ENCODE measurements at regions not wholly inside any gene's neighbourhood (a gene's known extent, or its start where the extent isn't known, plus 50 kb on each side); places are given as distances from the start of the nearest gene placed in this dataset.

DNA sequence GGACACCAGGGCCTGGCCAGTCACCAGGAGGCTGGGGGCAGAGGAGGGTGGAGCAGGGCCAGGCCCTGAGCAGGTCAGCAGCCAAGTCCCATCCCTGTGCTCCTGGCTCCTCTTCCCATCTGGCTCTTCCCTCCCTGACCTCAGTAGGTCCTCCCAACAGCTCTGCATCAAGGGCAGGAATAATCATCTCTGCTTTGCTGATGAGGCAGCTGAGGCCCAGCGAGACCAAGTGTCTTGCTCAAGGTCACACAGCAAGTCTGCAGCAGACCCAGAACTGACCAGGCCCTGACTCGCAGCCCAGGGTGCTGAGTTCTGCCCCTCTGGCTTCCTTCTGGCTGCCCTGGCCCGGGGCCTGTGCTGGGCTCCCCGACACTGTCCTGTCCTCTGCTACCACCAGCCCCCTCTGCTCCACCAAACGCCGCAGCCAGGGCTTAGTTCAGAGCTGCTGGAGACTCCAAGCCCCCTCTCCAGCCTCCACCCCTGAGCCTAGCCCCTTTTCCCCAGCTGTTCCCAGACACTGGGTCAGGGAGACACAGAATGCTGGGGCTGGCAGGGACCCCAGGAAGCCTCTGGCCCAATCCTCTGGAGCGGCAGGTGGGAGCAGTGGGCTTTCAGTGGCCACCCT, 224.9 kb downstream of the PTPRU start:
- in situ Hi-C loops (cut with HindIII; ENCODE audit: low pct_unique_long_range_greater_than_20kb, low sequenced_read_pairs): no loop called here
- TF ChIP-seq JUND (IDR thresholded peaks at IDR 0.05; ENCODE audit: low read depth): no peak
- no peak for DNase-seq (ENCODE audit: low read depth in 1 of 2, low spot score in 1 of 2)

GRCh38 chr1:29460694-29461093, 224.4 kb downstream of the PTPRU start:
- no peak for DNase-seq (ENCODE audit: low read depth in 1 of 2, low spot score in 1 of 2)
- in situ Hi-C loops (cut with HindIII; ENCODE audit: low pct_unique_long_range_greater_than_20kb, low sequenced_read_pairs): no loop called here
- no peak for TF ChIP-seq JUND (IDR thresholded peaks at IDR 0.05; ENCODE audit: low read depth)

DNA sequence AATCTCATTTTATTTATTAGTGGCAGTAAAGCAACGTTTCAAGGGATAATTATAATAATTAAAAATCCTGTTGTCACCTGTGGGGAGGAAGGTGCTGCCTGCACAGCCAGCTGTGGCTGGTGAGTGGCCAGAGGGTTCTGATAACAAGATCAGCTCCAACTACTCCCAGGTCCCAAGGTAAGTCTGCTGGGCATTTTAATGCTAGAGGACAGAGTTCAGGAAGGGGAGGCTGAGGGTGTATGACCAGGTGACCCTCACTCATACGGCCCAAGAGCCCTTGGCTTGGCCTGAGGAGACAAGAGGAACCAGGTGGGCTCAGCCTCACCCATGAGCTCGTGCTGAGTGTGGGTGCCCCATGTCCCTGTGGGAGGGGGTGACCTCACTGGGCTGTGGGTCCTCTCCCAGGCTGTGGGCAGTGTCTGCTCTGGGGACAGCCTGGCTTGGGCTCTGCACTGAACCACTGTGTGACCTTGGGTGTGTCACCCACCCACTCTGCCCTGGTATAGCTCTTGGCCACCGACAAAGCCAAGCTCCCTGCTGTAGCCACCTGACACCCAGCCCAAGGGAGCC, 223.8 kb downstream of the PTPRU start:
- in situ Hi-C loops (cut with HindIII; ENCODE audit: low pct_unique_long_range_greater_than_20kb, low sequenced_read_pairs): no loop called here
- TF ChIP-seq JUND (IDR thresholded peaks at IDR 0.05; ENCODE audit: low read depth): no peak
- DNase-seq (ENCODE audit: low read depth in 1 of 2, low spot score in 1 of 2): no peak

GRCh38 chr1:29459620-29459945, 223.3 kb downstream of the PTPRU start:
- in situ Hi-C loops (cut with HindIII; ENCODE audit: low pct_unique_long_range_greater_than_20kb, low sequenced_read_pairs): no loop called here
- no peak for DNase-seq (ENCODE audit: low read depth in 1 of 2, low spot score in 1 of 2)
- TF ChIP-seq JUND (IDR thresholded peaks at IDR 0.05; ENCODE audit: low read depth): no peak

DNA sequence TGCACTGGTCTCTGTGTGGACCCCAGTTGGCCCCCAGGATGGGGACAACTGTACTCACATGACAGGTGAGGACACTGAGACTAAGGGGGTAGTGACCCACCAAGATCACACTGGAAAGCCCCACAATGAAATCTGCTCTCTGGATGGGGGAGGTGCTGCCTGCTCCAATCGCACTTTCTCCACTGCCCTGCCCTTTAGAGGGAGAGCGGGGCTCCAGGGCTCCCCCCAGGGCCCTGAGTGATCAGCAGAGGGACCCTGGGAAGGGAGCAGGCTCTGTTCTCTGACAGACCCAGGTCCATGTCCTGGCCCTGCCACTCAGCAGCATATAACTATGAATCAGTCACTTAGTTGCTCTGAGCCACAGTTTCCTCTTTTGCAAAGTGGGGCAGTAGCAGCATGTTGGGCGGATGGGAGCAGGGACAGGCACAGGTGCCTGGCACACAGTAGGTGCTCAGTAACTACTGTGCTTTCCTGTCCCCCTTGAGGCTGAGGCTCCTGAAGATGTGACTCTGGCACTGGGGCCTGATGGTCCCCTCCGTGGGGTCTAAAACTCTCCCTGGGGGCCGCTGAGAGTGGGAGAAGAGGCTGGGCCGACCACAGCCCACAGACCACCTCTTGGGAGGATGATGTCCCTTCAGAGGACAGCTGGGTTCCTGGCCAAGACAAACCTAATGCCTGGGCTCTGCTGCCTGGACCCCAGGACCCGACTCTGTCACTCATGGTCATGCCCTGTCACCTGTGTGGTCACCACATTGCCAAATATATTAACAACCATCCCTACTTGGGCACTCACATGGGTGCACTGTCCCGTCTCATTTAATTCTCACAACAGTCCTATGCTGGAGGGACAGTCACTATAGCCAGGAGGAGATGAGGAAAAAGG, 222.7 kb downstream of the PTPRU start:
- no peak for DNase-seq (ENCODE audit: low read depth in 1 of 2, low spot score in 1 of 2)
- in situ Hi-C loops (cut with HindIII; ENCODE audit: low pct_unique_long_range_greater_than_20kb, low sequenced_read_pairs): no loop called here
- TF ChIP-seq JUND (IDR thresholded peaks at IDR 0.05; ENCODE audit: low read depth): no peak

- no peak for DNase-seq (ENCODE audit: low read depth in 1 of 2, low spot score in 1 of 2)
- TF ChIP-seq JUND (IDR thresholded peaks at IDR 0.05; ENCODE audit: low read depth): no peak
- in situ Hi-C loops (cut with HindIII; ENCODE audit: low pct_unique_long_range_greater_than_20kb, low sequenced_read_pairs): no loop called here
Observed at GRCh38 chr1:29457496-29458368, 221.4 kb downstream of the PTPRU start.

- in situ Hi-C loops (cut with HindIII; ENCODE audit: low pct_unique_long_range_greater_than_20kb, low sequenced_read_pairs): no loop called here
- no peak for TF ChIP-seq JUND (IDR thresholded peaks at IDR 0.05; ENCODE audit: low read depth)
- DNase-seq (ENCODE audit: low read depth in 1 of 2, low spot score in 1 of 2): no peak
Observed at GRCh38 chr1:29456685-29457435, 220.5 kb downstream of the PTPRU start.

DNA sequence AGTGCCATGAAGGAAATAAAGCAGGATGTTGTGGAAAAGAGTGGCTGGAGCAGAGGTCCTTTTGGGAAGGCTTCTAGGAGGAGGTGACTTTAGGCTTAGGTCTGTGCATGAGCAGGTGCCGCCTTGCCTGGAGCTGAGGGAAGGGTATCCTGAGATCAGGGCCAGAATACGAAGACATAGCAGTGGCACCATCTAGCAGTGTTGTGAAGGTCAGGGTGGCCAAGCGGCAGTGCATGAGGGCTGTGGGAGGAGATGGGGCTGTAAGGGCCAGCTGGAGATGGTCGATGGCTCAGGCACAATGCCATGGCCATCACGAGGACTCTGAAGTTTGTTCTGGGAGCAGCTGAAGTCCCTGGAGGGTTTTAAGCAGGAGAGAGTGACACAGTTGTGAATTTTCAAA, 219.5 kb downstream of the PTPRU start:
- TF ChIP-seq JUND (IDR thresholded peaks at IDR 0.05; ENCODE audit: low read depth): no peak
- in situ Hi-C loops (cut with HindIII; ENCODE audit: low pct_unique_long_range_greater_than_20kb, low sequenced_read_pairs): no loop called here
- no peak for DNase-seq (ENCODE audit: low read depth in 1 of 2, low spot score in 1 of 2)

DNA sequence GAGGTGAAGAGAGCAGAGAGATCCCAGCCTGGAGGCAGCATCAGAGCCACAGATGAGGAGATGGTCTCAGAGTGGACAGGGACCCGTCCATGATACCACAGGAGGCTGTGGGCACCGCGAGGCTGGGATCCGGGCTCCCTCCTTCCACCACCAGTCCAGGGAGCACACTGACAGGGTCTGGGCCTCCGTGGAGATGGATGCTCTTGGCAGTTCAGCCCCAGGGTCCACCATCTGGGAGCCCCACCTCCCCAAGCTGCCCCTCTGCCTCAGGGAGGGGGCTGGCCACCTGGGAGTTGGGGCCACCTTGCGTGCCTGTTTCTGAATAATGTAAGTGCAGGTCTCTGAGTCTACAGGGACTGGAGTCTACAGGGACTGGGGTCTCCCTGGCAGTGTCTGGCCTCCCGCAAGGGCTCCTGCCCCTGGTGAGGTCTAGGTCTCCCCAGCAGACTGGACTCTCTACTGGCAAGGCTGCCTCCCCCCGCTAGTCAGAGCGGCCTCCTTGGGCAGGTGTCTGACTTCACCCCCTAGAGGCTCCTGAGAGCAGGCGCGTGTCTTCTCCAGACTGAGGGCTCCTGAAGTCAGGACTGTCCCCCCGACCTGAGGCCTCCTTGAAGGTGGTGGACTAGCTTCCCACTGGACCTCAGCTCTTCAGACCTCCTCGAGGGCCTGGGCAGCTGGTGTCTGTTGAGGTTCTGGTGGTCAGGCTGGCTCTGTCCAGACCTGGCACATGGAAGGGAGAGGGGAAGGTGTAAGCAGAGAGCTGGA, 218.5 kb downstream of the PTPRU start:
- DNase-seq (ENCODE audit: low read depth in 1 of 2, low spot score in 1 of 2): peak in 1 of 2 experiments; percentile 2
- in situ Hi-C loops (cut with HindIII; ENCODE audit: low pct_unique_long_range_greater_than_20kb, low sequenced_read_pairs): no loop called here
- no peak for TF ChIP-seq JUND (IDR thresholded peaks at IDR 0.05; ENCODE audit: low read depth)

GRCh38 chr1:29453502-29454240, 217.3 kb downstream of the PTPRU start:
- TF ChIP-seq JUND (IDR thresholded peaks at IDR 0.05; ENCODE audit: low read depth): no peak
- in situ Hi-C loops (cut with HindIII; ENCODE audit: low pct_unique_long_range_greater_than_20kb, low sequenced_read_pairs): no loop called here
- DNase-seq (ENCODE audit: low read depth in 1 of 2, low spot score in 1 of 2): peak; percentile 37 to 74

Measured in T47D (cell line).